GM18505 (cell line): ENCODE measurements at regions not wholly inside any gene's neighbourhood (a gene's known extent, or its start where the extent isn't known, plus 50 kb on each side); places are given as distances from the start of the nearest gene placed in this dataset.

Experiments
- ATAC-seq: cut with Tn5 transposase; IDR thresholded peaks from one replicate; pipeline ENCODE4 v1.9.1; 2021; ENCODE audit not compliant: unreplicated experiment
- POLR2A ChIP-seq: IDR thresholded peaks from 4 replicates; pipeline ENCODE4 v1.6.1; 2011; ENCODE audit warnings: borderline replicate concordance; ENCODE audit not compliant: insufficient read depth, insufficient read length; ENCODE audit errors: extremely low read depth

DNA sequence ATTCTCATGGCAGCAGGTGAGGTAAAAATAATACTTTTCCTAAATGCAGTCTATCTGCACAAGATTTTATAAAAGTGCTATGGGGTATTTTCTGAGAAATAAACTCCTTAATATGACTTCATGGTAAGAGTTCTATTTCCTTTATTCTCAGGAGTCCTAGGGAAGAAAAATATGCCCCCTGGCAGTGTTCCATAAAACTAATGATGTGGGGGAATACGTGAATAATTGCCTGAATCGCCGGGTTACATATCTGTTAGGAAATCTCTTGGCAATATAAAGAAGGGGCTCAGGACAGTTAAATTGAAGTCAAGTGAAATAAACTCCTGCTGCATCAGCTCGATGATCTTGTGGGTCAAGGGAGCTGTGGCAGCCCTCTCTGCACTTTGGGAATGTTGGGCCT, 229.7 kb downstream of the MAFB start:
- ATAC-seq = no peak
- TF ChIP-seq POLR2A = no peak

DNA sequence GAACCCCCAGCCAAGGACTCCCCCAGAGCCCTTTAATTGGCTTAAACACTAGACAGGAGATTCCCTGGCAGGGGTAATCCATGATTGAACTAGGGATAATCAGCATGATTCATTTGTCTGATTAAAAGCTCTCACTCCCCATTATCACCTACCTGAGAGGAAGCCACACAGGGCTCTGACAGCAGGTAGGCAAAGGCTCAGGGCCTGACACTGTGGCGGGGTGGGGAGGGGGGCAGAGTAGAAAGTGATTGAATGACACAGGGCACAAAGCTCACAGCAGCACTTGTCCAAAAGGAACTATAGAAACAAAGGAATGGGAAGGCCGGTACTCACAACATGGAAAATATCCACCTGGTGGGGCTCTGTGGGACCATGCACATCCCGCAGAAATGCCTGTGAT, 231.6 kb downstream of the MAFB start:
- no peak for ATAC-seq
- TF ChIP-seq POLR2A = no peak

DNA sequence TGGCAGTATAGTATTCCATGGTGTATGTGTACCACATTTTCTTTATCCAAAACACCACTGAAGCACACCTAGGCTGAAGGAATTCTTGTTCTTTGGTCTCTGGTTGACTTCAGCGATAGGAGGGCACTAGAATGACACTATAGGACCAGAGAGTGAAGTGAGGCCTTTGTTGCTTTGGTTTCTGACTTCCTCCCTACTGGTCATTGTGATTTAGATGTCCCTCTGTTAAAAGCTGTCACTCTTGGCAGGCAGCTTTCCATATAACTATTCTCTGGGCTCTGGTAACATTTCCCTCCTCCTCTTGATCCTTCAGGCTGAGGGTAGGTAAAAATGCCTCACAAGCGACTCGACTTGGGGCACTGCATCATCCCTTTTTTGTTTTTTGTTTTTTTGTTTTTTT, 236.3 kb downstream of the MAFB start:
- TF ChIP-seq POLR2A = no peak
- no peak for ATAC-seq

DNA sequence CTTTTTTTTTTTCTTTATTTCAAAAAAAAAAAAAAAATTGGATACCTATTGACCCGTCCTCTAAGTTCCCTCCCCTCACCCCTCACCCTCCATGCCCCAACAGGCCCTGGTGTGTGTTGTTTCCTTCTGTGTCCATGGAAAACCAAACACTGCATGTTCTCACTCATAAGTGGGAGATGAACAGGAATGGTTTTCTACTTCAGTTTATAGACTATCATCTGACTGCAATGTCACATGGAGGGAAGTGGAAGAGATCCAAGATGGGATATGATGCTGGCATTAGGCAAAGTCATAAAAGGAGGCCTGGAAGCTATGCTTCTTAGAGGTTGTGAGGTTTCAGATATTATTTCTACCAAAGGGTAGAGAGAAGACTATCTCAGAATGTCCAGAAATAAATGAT, 237.5 kb downstream of the MAFB start:
- no peak for ATAC-seq
- no peak for TF ChIP-seq POLR2A

DNA sequence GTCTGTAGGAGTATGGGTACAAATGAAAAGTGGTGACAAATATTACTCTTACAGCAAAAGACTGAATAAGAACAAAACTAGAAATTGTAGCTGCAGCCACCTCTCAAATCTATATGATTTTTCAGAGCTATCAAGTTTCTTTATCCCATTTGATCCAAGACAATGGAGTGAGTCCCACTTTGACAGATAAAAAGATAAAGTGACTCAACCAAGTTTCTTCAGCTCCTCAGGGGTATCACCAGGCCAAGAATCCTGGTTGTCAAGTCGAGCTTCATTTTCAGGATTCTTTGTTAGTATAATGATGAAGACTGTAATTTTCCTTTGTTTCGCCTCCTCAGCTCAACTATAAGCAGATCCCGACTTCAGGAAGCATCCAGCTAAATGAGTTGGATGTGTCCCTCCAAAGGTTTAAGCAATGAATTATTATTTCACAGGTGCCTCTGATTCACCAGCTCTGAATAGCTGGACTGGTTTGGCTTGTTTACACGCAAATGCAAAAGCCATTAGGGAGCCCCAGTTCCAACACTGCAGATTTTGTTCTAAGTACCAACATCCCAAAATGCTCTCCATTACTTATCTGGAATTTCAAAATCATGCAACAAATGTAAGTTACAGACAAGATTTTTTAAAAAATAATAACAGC, 238.9 kb downstream of the MAFB start:
- no peak for ATAC-seq
- no peak for TF ChIP-seq POLR2A

DNA sequence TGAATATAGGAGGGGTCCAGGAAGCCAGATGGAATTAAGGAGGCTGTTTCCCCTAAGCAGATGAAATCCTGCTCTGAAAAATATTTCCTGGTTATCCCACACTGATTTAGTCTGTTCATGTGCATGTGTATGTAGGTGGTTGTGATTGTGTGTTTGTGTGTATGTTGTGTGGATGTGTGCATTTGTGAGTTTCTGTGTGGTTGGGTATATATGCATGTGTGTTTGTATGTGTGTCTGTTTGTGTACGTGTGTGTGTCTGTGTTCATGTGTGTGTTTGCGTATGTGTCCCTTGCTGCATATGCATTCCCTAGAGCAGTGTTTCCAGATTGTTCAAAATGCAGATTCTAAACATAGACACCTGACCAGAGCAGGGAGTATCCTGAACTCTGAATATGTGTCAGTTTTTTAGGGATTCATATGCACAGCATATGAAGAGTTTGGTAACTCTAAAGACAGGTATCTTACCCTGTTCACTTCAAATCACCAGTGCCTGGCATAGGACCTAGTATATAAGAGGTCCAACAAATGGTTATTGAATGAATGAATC, 239.8 kb downstream of the MAFB start:
- TF ChIP-seq POLR2A = no peak
- ATAC-seq = no peak

DNA sequence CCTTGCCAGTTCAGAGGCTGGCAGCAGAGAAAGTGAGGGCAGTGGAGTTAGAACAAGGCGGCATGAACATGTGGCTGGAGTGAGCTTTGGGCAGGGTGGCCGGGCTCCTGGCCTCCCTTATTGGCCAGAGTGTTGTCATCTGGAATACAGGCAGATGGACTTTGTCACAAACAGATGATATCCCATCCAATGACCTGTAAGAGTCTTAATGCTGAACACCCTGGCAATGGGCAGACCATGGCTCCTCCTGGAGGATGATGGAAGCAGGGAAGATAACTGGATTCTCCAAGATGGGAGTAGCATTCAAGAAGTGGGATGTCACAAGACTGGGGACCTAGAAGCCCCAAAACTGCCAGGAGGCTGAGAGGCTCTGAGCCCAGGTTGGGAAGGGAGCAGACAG, 242.1 kb downstream of the MAFB start:
- no peak for ATAC-seq
- TF ChIP-seq POLR2A = no peak

DNA sequence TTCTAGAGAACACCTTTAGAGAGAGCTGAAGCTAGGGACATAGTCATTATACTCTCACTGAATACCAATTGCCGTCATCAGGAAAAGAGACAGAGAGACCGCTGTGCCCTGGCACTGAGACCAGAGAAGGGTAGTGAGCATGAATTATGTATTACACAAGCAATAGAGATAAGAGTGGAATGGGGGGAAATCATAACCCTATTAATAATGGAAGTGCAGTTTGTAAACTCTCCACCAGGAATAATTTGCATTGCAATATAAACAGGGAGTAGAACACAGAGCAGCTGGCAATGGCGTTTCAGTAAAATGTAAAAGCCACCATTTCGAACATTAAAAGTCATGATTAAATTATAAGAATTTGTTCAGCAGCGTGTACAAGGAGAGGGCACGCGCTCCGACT, 244.5 kb downstream of the MAFB start:
- no peak for TF ChIP-seq POLR2A
- ATAC-seq = no peak

DNA sequence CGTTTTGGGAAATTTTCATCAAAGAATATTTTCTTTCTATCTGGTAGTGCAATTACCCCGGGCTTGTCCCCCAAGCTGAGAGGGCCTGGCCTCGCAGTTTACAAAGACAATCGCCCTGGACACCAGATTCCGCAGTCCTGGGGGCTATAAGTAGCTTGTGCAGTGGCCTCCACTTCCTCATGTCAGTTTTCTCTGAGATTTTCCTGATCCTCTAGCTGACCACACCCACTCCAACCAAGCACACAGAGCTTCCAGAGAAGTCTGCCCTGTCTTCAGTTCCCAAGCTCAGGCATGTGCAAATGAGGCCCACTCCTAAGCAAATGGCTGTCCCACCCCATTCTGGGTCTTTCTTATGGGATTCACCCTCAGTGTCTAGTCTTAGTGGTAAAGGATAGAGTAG, 245.3 kb downstream of the MAFB start:
- no peak for ATAC-seq
- no peak for TF ChIP-seq POLR2A

DNA sequence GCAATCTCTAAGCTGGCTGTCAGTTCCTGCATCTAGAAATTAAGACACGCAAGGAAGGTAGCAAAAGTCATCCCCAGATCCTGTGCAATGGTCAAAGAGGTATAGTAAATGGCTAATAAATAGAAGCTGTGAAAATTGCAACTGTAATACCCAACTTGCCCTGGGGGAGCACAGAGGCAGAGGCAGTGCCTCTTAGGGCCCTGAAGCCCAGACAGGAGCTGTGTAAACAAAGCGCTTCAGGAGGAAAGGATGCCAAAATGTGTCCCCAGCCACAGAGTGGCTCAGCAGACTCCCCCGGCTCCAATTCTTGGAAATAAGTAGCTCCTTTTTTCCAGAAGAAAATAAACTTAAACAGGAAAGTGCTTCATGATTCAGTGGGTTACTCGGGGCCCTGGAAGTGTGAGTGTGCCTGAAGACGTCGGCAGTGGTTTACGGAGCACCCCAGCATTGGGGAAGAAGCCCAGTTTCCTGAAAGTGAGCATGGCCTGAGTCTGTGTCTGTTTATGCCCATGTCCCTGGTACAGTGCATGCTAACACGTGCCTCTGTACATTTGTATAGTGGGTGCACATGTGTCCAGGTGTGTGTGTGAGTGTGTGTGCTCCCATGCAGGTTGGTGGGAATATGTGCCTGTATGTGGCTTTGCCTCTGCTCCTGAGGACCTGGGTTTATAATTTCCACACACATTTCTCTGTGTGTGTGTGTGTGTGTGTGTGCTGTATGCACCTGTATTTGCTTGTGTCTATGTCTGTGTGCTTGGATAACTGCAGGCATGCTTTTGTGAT, 246.7 kb downstream of the MAFB start:
- no peak for TF ChIP-seq POLR2A
- ATAC-seq = no peak

DNA sequence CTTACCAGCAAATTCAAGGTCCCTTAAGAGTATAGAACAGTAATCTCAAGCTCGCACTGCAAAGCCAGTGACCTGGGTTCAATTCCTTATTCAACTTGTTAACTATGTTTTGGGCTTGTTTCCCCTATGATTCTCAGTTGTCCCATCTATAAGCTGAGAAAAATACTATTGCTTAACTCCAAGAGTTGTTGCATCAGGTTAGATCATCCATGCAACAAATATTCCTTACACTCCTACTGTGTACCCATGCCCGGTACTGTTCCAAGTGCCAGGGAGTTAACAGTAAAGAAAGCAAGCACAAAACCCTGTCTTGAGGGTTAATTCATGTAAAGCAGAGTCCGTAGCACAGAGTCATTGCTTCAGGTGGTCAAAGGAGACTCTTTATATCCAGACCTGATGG, 247.3 kb downstream of the MAFB start:
- no peak for ATAC-seq
- TF ChIP-seq POLR2A = no peak

DNA sequence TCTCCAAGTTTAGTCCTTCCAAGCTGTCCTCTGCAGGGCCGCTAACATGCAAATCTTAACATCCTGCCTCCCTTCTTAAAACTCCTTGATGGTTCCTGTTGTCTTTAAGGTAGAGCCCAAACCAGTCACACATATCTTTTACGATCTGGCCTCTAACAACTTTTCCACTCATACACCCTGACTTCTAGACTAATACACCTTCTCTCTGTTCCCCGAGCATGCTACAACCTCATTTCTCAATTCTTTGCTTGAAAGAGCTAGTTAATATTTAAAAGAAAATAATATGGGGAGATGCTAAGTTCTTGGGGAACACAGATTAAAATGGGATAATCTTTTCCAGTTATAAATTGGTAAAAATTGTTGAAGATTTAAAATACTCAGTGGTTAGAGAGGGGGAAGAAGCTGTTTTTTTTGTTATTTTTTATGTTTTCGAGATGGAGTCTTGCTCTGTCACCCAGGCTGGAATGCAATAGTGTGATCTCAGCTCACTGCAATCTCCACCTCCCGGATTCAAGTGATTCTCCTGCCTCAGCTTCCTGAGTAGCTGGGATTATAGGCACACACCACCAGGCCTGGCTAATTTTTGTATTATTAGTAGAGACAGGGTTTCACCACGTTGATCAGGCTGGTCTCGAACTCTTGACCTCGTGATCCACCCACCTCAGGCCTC, 250.7 kb downstream of the MAFB start:
- no peak for TF ChIP-seq POLR2A
- no peak for ATAC-seq

DNA sequence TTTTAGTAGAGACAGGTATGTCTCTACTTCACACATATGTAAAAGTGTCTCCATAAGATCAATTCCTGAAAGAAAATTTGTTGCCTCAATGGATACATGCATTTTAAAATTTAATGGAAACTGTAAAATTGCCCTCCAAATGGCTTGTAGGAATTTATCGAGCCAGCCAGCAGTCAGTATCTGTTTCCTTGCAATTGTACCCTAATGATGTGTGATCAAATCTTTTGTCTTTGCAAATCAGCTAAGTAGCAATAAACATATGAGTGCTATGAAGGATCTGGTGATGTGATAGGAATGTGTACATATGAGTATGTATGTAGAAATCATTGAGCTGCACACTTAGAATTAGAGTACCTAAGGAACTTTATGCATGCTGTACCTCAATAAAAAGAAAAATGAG, 253.0 kb downstream of the MAFB start:
- no peak for TF ChIP-seq POLR2A
- ATAC-seq = no peak
